Glutamatergic neuron (in vitro differentiated cells): ENCODE measurements at regions not wholly inside any gene's neighbourhood (a gene's known extent, or its start where the extent isn't known, plus 50 kb on each side); places are given as distances from the start of the nearest gene placed in this dataset.

ENCODE experiments used
- DNase-seq: peaks from one replicate; pipeline ENCODE4 v3.0.0; 2022
- H3K27ac Mint-ChIP-seq: one replicate; pipeline ENCODE4 v1.8.0; 2020; ENCODE audit warnings: mild to moderate bottlenecking, mixed read lengths, inconsistent platforms; ENCODE audit not compliant: unreplicated experiment
- H3K27me3 Mint-ChIP-seq: one replicate; pipeline ENCODE4 v1.8.0; 2020; ENCODE audit warnings: mild to moderate bottlenecking, moderate library complexity, mixed read lengths, inconsistent platforms; ENCODE audit not compliant: unreplicated experiment
- H3K36me3 Mint-ChIP-seq: one replicate; pipeline ENCODE4 v1.8.0; 2020; ENCODE audit warnings: mild to moderate bottlenecking, mixed read lengths, inconsistent platforms; ENCODE audit not compliant: unreplicated experiment
- H3K4me1 Mint-ChIP-seq: one replicate; pipeline ENCODE4 v1.8.0; 2020; ENCODE audit warnings: mild to moderate bottlenecking, low read depth, mixed read lengths, inconsistent platforms; ENCODE audit not compliant: unreplicated experiment
- H3K4me3 Mint-ChIP-seq: one replicate; pipeline ENCODE4 v1.8.0; 2020; ENCODE audit warnings: mild to moderate bottlenecking, mixed read lengths, inconsistent platforms; ENCODE audit not compliant: unreplicated experiment
- H3K9me3 Mint-ChIP-seq: one replicate; pipeline ENCODE4 v1.8.0; 2020; ENCODE audit warnings: mild to moderate bottlenecking, moderate library complexity, mixed read lengths, inconsistent platforms; ENCODE audit not compliant: unreplicated experiment
- TF ChIP-seq, protein P1 (sequence below): fragments of 200-600 bp; sonication (generic); IDR thresholded peaks from one replicate; pipeline ENCODE4 v1.5.0; 2021; ENCODE audit not compliant: partially characterized antibody, unreplicated experiment

DNA sequence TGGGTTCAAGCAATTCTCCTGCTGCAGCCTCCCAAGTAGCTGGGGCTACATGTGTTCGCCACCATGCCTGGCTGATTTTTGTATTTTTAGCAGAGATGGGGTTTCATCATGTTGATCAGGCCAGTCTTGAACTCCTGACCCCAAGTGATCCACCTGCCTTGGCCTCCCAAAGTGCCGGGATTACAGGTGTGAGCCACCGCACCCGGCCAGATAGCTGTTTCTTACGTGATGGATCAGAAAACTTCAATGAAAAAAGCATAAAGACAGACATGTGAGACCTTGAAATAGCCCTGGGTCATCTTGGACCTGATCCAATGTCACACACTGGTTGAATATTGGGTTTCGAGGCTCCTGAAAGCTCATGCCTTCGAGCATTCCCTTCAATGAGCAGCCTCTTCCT lies 66.7 kb upstream of the RTN4 start:
- Mint-ChIP-seq H3K27me3 (peaks cover 2% of the 10 kb centered on the region), H3K4me3 (no peak overlapping the region), H3K36me3 (peaks cover 5% of the 10 kb centered on the region), H3K4me1 (peaks cover 50% of the 10 kb centered on the region), H3K9me3 (peaks cover 9% of the 10 kb centered on the region), H3K27ac (no peak overlapping the region)
- DNase-seq, result no peak
- TF ChIP-seq, protein P1, sequence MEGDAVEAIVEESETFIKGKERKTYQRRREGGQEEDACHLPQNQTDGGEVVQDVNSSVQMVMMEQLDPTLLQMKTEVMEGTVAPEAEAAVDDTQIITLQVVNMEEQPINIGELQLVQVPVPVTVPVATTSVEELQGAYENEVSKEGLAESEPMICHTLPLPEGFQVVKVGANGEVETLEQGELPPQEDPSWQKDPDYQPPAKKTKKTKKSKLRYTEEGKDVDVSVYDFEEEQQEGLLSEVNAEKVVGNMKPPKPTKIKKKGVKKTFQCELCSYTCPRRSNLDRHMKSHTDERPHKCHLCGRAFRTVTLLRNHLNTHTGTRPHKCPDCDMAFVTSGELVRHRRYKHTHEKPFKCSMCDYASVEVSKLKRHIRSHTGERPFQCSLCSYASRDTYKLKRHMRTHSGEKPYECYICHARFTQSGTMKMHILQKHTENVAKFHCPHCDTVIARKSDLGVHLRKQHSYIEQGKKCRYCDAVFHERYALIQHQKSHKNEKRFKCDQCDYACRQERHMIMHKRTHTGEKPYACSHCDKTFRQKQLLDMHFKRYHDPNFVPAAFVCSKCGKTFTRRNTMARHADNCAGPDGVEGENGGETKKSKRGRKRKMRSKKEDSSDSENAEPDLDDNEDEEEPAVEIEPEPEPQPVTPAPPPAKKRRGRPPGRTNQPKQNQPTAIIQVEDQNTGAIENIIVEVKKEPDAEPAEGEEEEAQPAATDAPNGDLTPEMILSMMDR, result no peak

DNA sequence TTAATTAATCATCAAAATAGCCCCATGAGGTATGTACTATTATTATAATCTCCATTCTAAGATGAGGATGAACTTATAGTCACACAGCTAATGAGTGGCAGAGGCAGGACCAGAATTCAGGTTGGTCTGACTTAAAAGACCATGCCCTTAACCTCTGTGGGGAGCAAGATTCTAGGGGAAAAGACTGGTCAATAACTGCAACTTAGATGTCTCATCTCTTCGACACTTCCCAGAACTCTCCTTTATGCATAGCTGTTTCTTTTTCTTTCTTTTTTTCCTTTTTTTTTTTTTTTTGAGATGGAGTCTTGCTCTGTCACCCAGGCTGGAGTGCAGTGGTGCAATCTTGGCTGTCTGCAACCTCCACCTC lies 66.3 kb upstream of the RTN4 start:
- Mint-ChIP-seq H3K4me1 (peaks cover 53% of the 10 kb centered on the region), H3K27me3 (peaks cover 2% of the 10 kb centered on the region), H3K27ac (no peak overlapping the region), H3K9me3 (peaks cover 11% of the 10 kb centered on the region), H3K36me3 (peaks cover 5% of the 10 kb centered on the region), H3K4me3 (no peak overlapping the region)
- DNase-seq, result no peak
- TF ChIP-seq, protein P1, result no peak

DNA sequence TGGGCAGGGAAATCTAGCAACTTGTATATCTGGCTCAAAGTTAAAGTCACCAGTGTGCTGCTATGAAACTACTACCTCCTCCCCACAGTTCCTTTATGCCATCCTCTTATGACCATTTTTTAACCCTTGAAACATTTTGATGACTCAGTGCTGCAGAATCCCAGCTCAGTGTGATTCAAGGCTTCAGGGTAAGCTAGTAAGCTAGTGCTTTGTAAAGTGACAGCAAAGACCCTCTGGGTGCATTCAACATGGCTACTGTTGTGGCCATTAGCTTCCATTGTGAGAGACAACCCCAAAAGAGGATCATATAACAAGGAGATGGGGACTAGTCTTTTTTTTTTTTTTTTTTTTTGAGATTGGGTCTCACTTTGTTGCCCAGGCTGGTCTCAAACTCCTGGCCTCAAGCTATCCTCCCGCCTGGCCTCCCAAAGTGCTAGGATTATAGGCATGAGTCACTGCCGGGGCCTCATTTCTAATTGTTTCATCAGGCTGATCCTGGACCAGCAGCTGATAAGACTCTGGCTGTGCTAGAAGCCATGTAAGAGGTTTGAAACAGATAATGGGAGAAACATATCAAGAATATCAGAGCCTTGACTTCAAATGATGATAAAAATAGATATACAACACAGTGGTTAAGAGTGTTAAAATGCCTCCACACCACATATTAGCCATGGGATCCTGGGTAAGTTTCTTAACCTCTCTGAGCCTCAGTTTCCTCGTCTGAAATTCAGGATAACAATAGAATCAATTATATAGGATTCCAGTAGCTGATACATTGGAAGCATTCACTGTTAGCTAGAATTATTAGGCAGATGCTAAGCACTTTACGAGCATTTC lies 65.7 kb upstream of the RTN4 start:
- Mint-ChIP-seq H3K36me3 (peaks cover 5% of the 10 kb centered on the region), H3K27me3 (peaks cover 5% of the 10 kb centered on the region), H3K9me3 (peaks cover 14% of the 10 kb centered on the region), H3K4me3 (no peak overlapping the region), H3K27ac (no peak overlapping the region), H3K4me1 (peaks cover 54% of the 10 kb centered on the region)
- TF ChIP-seq, protein P1, result no peak
- no peak for DNase-seq

DNA sequence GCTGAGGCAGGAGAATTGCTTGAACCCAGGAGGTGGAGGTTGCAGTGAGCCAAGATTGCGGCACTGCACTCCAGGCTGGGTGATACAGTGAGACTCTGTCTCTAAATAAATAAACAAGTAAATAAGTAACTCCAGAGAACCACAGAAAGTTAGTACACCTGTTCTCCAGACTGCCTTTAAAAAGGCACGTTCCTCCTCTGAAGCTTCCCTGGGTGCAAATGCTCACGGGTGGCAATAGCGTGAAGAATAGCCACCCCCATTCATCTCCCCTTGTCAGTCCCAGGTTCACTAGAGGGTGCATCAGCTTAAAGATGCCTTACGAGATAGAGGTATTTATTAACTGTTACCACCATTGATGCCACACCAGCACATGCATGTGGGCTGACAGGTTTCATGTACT lies 64.3 kb upstream of the RTN4 start:
- H3K4me1 Mint-ChIP-seq, result peaks cover 51% of the 10 kb centered on the region

DNA sequence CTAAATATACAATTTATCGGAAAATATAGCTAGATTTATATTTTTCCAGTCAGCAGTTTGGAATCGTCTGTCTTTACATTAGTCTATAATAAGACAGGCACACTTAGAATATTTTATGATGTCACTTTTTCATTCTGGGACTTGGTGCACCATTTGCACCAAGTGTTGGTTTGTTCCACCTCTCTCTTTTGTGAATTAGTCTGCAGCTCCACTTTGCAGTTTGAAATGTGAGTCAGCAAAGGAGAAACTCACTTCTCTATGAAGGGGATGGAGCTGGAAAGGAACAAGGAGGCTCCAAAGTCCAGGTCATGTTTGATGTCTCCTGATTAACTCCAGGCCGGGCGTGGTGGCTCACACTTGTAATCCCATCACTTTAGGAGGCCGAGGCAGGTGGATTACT lies 63.8 kb upstream of the RTN4 start:
- no peak for DNase-seq
- TF ChIP-seq, protein P1, result no peak
- Mint-ChIP-seq H3K27me3 (peaks cover 7% of the 10 kb centered on the region), H3K9me3 (peaks cover 11% of the 10 kb centered on the region), H3K27ac (no peak overlapping the region), H3K36me3 (peaks cover 5% of the 10 kb centered on the region), H3K4me3 (no peak overlapping the region), H3K4me1 (peaks cover 51% of the 10 kb centered on the region)

More for the DNA sequence above, 64.3 kb upstream of the RTN4 start:
- DNase-seq, result no peak
- Mint-ChIP-seq H3K27me3 (peaks cover 6% of the 10 kb centered on the region), H3K36me3 (peaks cover 5% of the 10 kb centered on the region), H3K27ac (no peak overlapping the region), H3K4me3 (no peak overlapping the region), H3K9me3 (peaks cover 9% of the 10 kb centered on the region)
- TF ChIP-seq, protein P1, result no peak
